H7 (cell line): ENCODE measurements at regions not wholly inside any gene's neighbourhood (a gene's known extent, or its start where the extent isn't known, plus 50 kb on each side); places are given as distances from the start of the nearest gene placed in this dataset.
A peak's percentile ranks its signal among the peaks of the same experiment; 100 is the strongest.

ENCODE experiments used
- DNase-seq: peaks from one replicate; pipeline ENCODE4 v3.0.0; 2012
- H3K27me3 ChIP-seq: 2 replicates; pipeline ENCODE4 v1.6.0; 2011; ENCODE audit warnings: mild to moderate bottlenecking, low read length; ENCODE audit not compliant: control insufficient read depth, insufficient read depth
- H3K36me3 ChIP-seq: replicated peaks from 2 replicates; pipeline ENCODE4 v1.5.1; 2011; ENCODE audit warnings: low read length; ENCODE audit not compliant: control insufficient read depth, insufficient read depth
- H3K4me3 ChIP-seq: 2 replicates; pipeline ENCODE4 v1.5.1; 2011; ENCODE audit warnings: low read depth, mild to moderate bottlenecking, control low read depth, low read length, moderate library complexity; ENCODE audit not compliant: insufficient read depth

- DNase-seq = no peak
- H3K36me3 ChIP-seq = no peaks in the 10 kb centered on the region
- no peak overlapping the region for H3K4me3 ChIP-seq
- no peaks in the 10 kb centered on the region for H3K27me3 ChIP-seq
Measured at GRCh38 chr16:86653285-86654006, 75.1 kb downstream of the FOXL1 start.

GRCh38 chr16:86657972-86658371, 79.6 kb downstream of the FOXL1 start:
- H3K4me3 ChIP-seq = no peak overlapping the region
- no peaks in the 10 kb centered on the region for H3K36me3 ChIP-seq
- H3K27me3 ChIP-seq = no peaks in the 10 kb centered on the region
- DNase-seq = no peak

- no peaks in the 10 kb centered on the region for H3K36me3 ChIP-seq
- H3K4me3 ChIP-seq = no peak overlapping the region
- no peaks in the 10 kb centered on the region for H3K27me3 ChIP-seq
- no peak for DNase-seq
Measured at GRCh38 chr16:86660623-86661022, 82.3 kb downstream of the FOXL1 start.

- H3K27me3 ChIP-seq = no peaks in the 10 kb centered on the region
- DNase-seq = no peak
- H3K36me3 ChIP-seq = no peaks in the 10 kb centered on the region
- no peak overlapping the region for H3K4me3 ChIP-seq
Measured at GRCh38 chr16:86661706-86662105, 83.4 kb downstream of the FOXL1 start.

- Histone ChIP-seq H3K36me3 (no peaks in the 10 kb centered on the region), H3K4me3 (no peak overlapping the region), H3K27me3 (no peaks in the 10 kb centered on the region)
- DNase-seq = no peak
Measured at GRCh38 chr16:86662195-86662594, 83.8 kb downstream of the FOXL1 start.

- Histone ChIP-seq H3K36me3 (no peaks in the 10 kb centered on the region), H3K27me3 (no peaks in the 10 kb centered on the region), H3K4me3 (no peak overlapping the region)
- DNase-seq = no peak
Measured at GRCh38 chr16:86662740-86663139, 84.4 kb downstream of the FOXL1 start.

- no peaks in the 10 kb centered on the region for H3K36me3 ChIP-seq
- H3K27me3 ChIP-seq = no peaks in the 10 kb centered on the region
- H3K4me3 ChIP-seq = no peak overlapping the region
- DNase-seq = no peak
Measured at GRCh38 chr16:86663685-86664521, 85.6 kb downstream of the FOXL1 start.

- H3K4me3 ChIP-seq = no peak overlapping the region
- no peak for DNase-seq
- no peaks in the 10 kb centered on the region for H3K36me3 ChIP-seq
- H3K27me3 ChIP-seq = no peaks in the 10 kb centered on the region
Measured at GRCh38 chr16:86664522-86665318, 86.4 kb downstream of the FOXL1 start.

- Histone ChIP-seq H3K27me3 (no peaks in the 10 kb centered on the region), H3K36me3 (no peaks in the 10 kb centered on the region), H3K4me3 (no peak overlapping the region)
- no peak for DNase-seq
Measured at GRCh38 chr16:86665319-86665675, 86.9 kb downstream of the FOXL1 start.

GRCh38 chr16:86665929-86666328, 87.6 kb downstream of the FOXL1 start:
- DNase-seq = no peak
- Histone ChIP-seq H3K36me3 (no peaks in the 10 kb centered on the region), H3K4me3 (no peak overlapping the region), H3K27me3 (no peaks in the 10 kb centered on the region)

GRCh38 chr16:86667035-86667434, 88.7 kb downstream of the FOXL1 start:
- no peak for DNase-seq
- no peaks in the 10 kb centered on the region for H3K36me3 ChIP-seq

GRCh38 chr16:86668136-86668910, 90.0 kb downstream of the FOXL1 start:
- Histone ChIP-seq H3K36me3 (no peaks in the 10 kb centered on the region), H3K4me3 (no peak overlapping the region), H3K27me3 (no peaks in the 10 kb centered on the region)
- DNase-seq = peak; percentile 57

More at GRCh38 chr16:86667035-86667434, 88.7 kb downstream of the FOXL1 start:
- H3K27me3 ChIP-seq = no peaks in the 10 kb centered on the region
- H3K4me3 ChIP-seq = no peak overlapping the region

- Histone ChIP-seq H3K4me3 (no peak overlapping the region), H3K27me3 (no peaks in the 10 kb centered on the region), H3K36me3 (no peaks in the 10 kb centered on the region)
- no peak for DNase-seq
Measured at GRCh38 chr16:86669285-86669805, 91.0 kb downstream of the FOXL1 start.
